ENCODE measurements at regions not wholly inside any gene's neighbourhood (a gene's known extent, or its start where the extent isn't known, plus 50 kb on each side); places are given as distances from the start of the nearest gene placed in this dataset.

GRCh38 chr2:12035029-12035720 lies 288.7 kb downstream of the LPIN1 start:
- Histone ChIP-seq H3K4me1 (no peaks in the 10 kb centered on the region), H3K9ac (ENCODE audit: low read depth in 2 of 2, low read length in 2 of 2) (no peak overlapping the region), H3K27ac (no peak overlapping the region), H3K36me3 (no peaks in the 10 kb centered on the region), H3K27me3 (no peaks in the 10 kb centered on the region), H3K9me3 (no peaks in the 10 kb centered on the region), H3K4me3 (no peak overlapping the region)
- TF ChIP-seq CTCF (IDR thresholded peaks at IDR 0.05): no peak
- intact Hi-C loops (cut with DNase I): no loop called here
- DNase-seq: no peak

GRCh38 chr2:12035956-12036639 lies 289.7 kb downstream of the LPIN1 start:
- no peak overlapping the region for H3K9ac ChIP-seq (ENCODE audit: low read depth in 2 of 2, low read length in 2 of 2)
- DNase-seq: no peak
- H3K36me3 ChIP-seq: no peaks in the 10 kb centered on the region
- no peaks in the 10 kb centered on the region for H3K27me3 ChIP-seq
- H3K4me1 ChIP-seq: no peaks in the 10 kb centered on the region
- no peak overlapping the region for H3K4me3 ChIP-seq
- H3K9me3 ChIP-seq: no peaks in the 10 kb centered on the region
- no peak overlapping the region for H3K27ac ChIP-seq
- no peak for TF ChIP-seq CTCF (IDR thresholded peaks at IDR 0.05)
- intact Hi-C loops (cut with DNase I): no loop called here

- Histone ChIP-seq H3K4me3 (no peak overlapping the region), H3K9me3 (no peaks in the 10 kb centered on the region), H3K9ac (ENCODE audit: low read depth in 2 of 2, low read length in 2 of 2) (no peak overlapping the region), H3K36me3 (no peaks in the 10 kb centered on the region), H3K27me3 (no peaks in the 10 kb centered on the region), H3K4me1 (no peaks in the 10 kb centered on the region), H3K27ac (no peak overlapping the region)
- no peak for DNase-seq
- TF ChIP-seq CTCF (IDR thresholded peaks at IDR 0.05): no peak
- intact Hi-C loops (cut with DNase I): no loop called here
Measured at GRCh38 chr2:12036640-12036983, 290.2 kb downstream of the LPIN1 start.

GRCh38 chr2:12037301-12037700 lies 290.9 kb downstream of the LPIN1 start:
- Histone ChIP-seq H3K9ac (ENCODE audit: low read depth in 2 of 2, low read length in 2 of 2) (no peak overlapping the region), H3K4me1 (no peaks in the 10 kb centered on the region), H3K36me3 (no peaks in the 10 kb centered on the region), H3K9me3 (no peaks in the 10 kb centered on the region), H3K27me3 (no peaks in the 10 kb centered on the region), H3K4me3 (no peak overlapping the region), H3K27ac (no peak overlapping the region)
- DNase-seq: no peak
- no peak for TF ChIP-seq CTCF (IDR thresholded peaks at IDR 0.05)
- intact Hi-C loops (cut with DNase I): no loop called here

GRCh38 chr2:12041236-12041635 lies 294.8 kb downstream of the LPIN1 start:
- Histone ChIP-seq H3K27me3 (no peaks in the 10 kb centered on the region), H3K9me3 (no peaks in the 10 kb centered on the region), H3K4me3 (no peak overlapping the region), H3K36me3 (no peaks in the 10 kb centered on the region), H3K4me1 (no peaks in the 10 kb centered on the region), H3K27ac (no peak overlapping the region), H3K9ac (ENCODE audit: low read depth in 2 of 2, low read length in 2 of 2) (no peak overlapping the region)
- DNase-seq: no peak
- intact Hi-C loops (cut with DNase I): no loop called here
- no peak for TF ChIP-seq CTCF (IDR thresholded peaks at IDR 0.05)

Data from colonic mucosa (tissue), 4 donors.